CD14-positive monocyte (primary cell): ENCODE measurements at regions not wholly inside any gene's neighbourhood (a gene's known extent, or its start where the extent isn't known, plus 50 kb on each side); places are given as distances from the start of the nearest gene placed in this dataset.
A peak's percentile ranks its signal among the peaks of the same experiment; 100 is the strongest.

Experiments
- DNase-seq, 3 donors: peaks; one replicate each; pipeline ENCODE4 v3.0.0-alpha.2; 2011 to 2022
- H2AFZ ChIP-seq: 2 replicates; pipeline ENCODE4 v1.6.0; 2012; ENCODE audit warnings: mild to moderate bottlenecking, low read depth, low read length, inconsistent platforms; ENCODE audit not compliant: insufficient read depth, poor library complexity, severe bottlenecking
- H3K27ac ChIP-seq, 2 donors: 1 replicate in 1 of 2; 2 replicates in 1 of 2; pipeline ENCODE4 v1.5.1; 2012 to 2013; ENCODE audit warnings: low read length in 2 of 2, control low read depth in 1 of 2, inconsistent platforms in 1 of 2, low read depth in 1 of 2, mild to moderate bottlenecking in 1 of 2
- H3K27me3 ChIP-seq, 2 donors: one replicate each; pipeline versions ENCODE4 v1.6.0 to v1.6.1; 2011 to 2013; ENCODE audit warnings: low read length in 2 of 2; ENCODE audit not compliant: control insufficient read depth in 2 of 2, insufficient read depth in 2 of 2
- H3K36me3 ChIP-seq, 2 donors: replicated peaks in 1 of 2; 1 replicate in 1 of 2; 2 replicates in 1 of 2; pipeline versions ENCODE4 v1.5.1 to v1.6.1; 2012 to 2013; ENCODE audit warnings: low read length in 2 of 2, control low read depth in 1 of 2, inconsistent platforms in 1 of 2, mild to moderate bottlenecking in 1 of 2; ENCODE audit not compliant: insufficient read depth in 2 of 2, control insufficient read depth in 1 of 2
- H3K4me1 ChIP-seq, 2 donors: 1 replicate in 1 of 2; 2 replicates in 1 of 2; pipeline versions ENCODE4 v1.5.1 to v1.6.1; 2012 to 2013; ENCODE audit warnings: low read length in 2 of 2, control low read depth in 1 of 2, inconsistent platforms in 1 of 2, mild to moderate bottlenecking in 1 of 2, moderate library complexity in 1 of 2; ENCODE audit not compliant: insufficient read depth in 2 of 2, control insufficient read depth in 1 of 2
- H3K4me2 ChIP-seq: replicated peaks from 2 replicates; pipeline ENCODE3; 2012; ENCODE audit warnings: low read length, moderate library complexity, mild to moderate bottlenecking; ENCODE audit not compliant: poor library complexity, severe bottlenecking; ENCODE audit errors: extremely low read depth
- H3K4me3 ChIP-seq, 3 experiments: fragments of 200-600 bp in 1 of 3; sonication (generic) in 1 of 3; replicated peaks in 1 of 3; 1 replicate in 2 of 3; 2 replicates in 1 of 3; pipeline ENCODE4 v1.5.1; 2011 to 2013; ENCODE audit warnings: low read length in 3 of 3, mild to moderate bottlenecking in 3 of 3, control low read depth in 2 of 3, low read depth in 2 of 3, inconsistent platforms in 1 of 3, moderate library complexity in 1 of 3
- H3K79me2 ChIP-seq: 2 replicates; pipeline ENCODE4 v1.6.0; 2012; ENCODE audit warnings: mild to moderate bottlenecking, control low read depth, inconsistent platforms, low read length, moderate library complexity; ENCODE audit not compliant: insufficient read depth
- H3K9ac ChIP-seq: 2 replicates; pipeline ENCODE4 v1.6.0; 2017; ENCODE audit warnings: low read length, mild to moderate bottlenecking; ENCODE audit not compliant: insufficient read depth, poor library complexity, severe bottlenecking
- H3K9me3 ChIP-seq, 2 donors: replicated peaks in 1 of 2; 1 replicate in 1 of 2; 2 replicates in 1 of 2; pipeline versions ENCODE4 v1.5.1 to v1.6.1; 2012 to 2013; ENCODE audit warnings: low read length in 2 of 2, control low read depth in 1 of 2; ENCODE audit not compliant: control insufficient read depth in 1 of 2, insufficient read depth in 1 of 2
- H4K20me1 ChIP-seq: 2 replicates; pipeline ENCODE4 v1.6.0; 2012; ENCODE audit warnings: mild to moderate bottlenecking, low read length, control low read depth, moderate library complexity; ENCODE audit not compliant: insufficient read depth
- H3K27ac Mint-ChIP-seq, 7 donors: one replicate each; pipeline ENCODE4 v1.8.0; 2020; ENCODE audit warnings: mild to moderate bottlenecking in 7 of 7, mixed read lengths in 7 of 7, moderate library complexity in 6 of 7, inconsistent platforms in 2 of 7
- H3K27me3 Mint-ChIP-seq, 3 donors: one replicate each; pipeline ENCODE4 v1.8.0; 2021 to 2022; ENCODE audit warnings: low read depth in 3 of 3, mild to moderate bottlenecking in 3 of 3, mixed read lengths in 3 of 3, moderate library complexity in 3 of 3, inconsistent platforms in 1 of 3
- H3K36me3 Mint-ChIP-seq, 2 donors: one replicate each; pipeline ENCODE4 v1.8.0; 2020; ENCODE audit warnings: mixed read lengths in 2 of 2, inconsistent platforms in 1 of 2, mild to moderate bottlenecking in 1 of 2
- H3K4me1 Mint-ChIP-seq: one replicate; pipeline ENCODE4 v1.8.0; 2020; ENCODE audit warnings: mild to moderate bottlenecking, mixed read lengths
- H3K4me3 Mint-ChIP-seq, 2 donors: one replicate each; pipeline ENCODE4 v1.8.0; 2020; ENCODE audit warnings: mild to moderate bottlenecking in 2 of 2, mixed read lengths in 2 of 2, moderate library complexity in 1 of 2
- H3K9me3 Mint-ChIP-seq, 7 donors: one replicate each; pipeline ENCODE4 v1.8.0; 2020 to 2022; ENCODE audit warnings: mixed read lengths in 7 of 7, mild to moderate bottlenecking in 6 of 7, moderate library complexity in 6 of 7, inconsistent platforms in 2 of 7
- WGBS: methylation state at CpG from one replicate; pipeline ENCODE4 v1.1.5; 2013; ENCODE audit warnings: missing lambda C conversion rate; ENCODE audit not compliant: insufficient coverage; 5-methylcytosine and 5-hydroxymethylcytosine counted together
- intact Hi-C, 2 donors: fragments of 100-400 bp; cut with micrococcal nuclease; formaldehyde crosslinking; loops; one replicate each; pipeline versions ENCODE4 v1.15.0 to v1.15.1; 2023
- TF ChIP-seq, protein P1 (sequence below): fragments of 200-600 bp; IDR thresholded peaks from one replicate; pipeline ENCODE4 v1.8.0; 2022; ENCODE audit warnings: antibody characterized with exemption, mild to moderate bottlenecking

DNA sequence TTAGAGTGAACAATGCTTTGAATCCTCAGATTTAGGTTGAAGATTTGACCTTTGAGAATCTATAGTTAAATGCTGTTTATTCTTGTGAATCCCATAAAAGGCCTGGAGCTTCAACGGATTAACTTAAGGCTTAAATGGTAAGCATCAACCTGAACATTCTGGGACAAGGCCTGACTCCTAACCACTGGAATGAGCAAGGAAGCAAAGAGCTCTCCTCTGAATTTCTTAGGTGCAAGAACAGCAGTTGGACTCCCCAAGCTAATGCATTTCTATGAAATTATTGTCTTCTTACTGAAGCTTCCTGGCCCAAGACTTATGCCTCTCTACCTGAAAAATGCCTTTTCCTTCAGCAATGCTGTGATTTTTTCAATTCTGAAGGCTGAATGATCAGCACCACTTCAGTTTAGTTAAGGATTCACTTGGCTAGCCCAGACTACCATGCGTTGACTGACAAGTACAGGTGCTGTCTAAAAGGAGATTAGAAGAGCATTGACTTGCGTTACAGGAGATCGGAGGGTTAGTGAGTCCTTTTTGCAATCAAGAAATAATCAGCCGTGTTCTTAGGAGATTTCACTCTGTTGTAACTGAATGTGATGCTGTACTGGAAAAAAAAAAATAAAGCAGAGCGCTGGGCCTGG is 178.5 kb downstream of the ZC3H11B start:
- Mint-ChIP-seq H3K4me1 (no peaks in the 10 kb centered on the region), H3K27ac (no peak overlapping the region)
- H3K79me2 ChIP-seq: no peaks in the 10 kb centered on the region

GRCh38 chr1:219433496-219434131 is 179.3 kb downstream of the ZC3H11B start:
- intact Hi-C loops: no loop called here
- Histone ChIP-seq H4K20me1 (no peaks in the 10 kb centered on the region), H3K36me3 (no peaks in the 10 kb centered on the region), H3K4me2 (no peak overlapping the region), H3K9ac (no peak overlapping the region), H3K4me3 (no peak overlapping the region), H3K27ac (no peak overlapping the region), H3K27me3 (no peaks in the 10 kb centered on the region), H3K79me2 (no peaks in the 10 kb centered on the region), H3K4me1 (no peaks in the 10 kb centered on the region), H2AFZ (no peak overlapping the region), H3K9me3 (peaks cover 0 to 3% of the 10 kb centered on the region in 2 donors)
- no peaks in the 10 kb centered on the region for H3K36me3 Mint-ChIP-seq
- no peak overlapping the region for H3K4me3 Mint-ChIP-seq
- TF ChIP-seq, protein P1, sequence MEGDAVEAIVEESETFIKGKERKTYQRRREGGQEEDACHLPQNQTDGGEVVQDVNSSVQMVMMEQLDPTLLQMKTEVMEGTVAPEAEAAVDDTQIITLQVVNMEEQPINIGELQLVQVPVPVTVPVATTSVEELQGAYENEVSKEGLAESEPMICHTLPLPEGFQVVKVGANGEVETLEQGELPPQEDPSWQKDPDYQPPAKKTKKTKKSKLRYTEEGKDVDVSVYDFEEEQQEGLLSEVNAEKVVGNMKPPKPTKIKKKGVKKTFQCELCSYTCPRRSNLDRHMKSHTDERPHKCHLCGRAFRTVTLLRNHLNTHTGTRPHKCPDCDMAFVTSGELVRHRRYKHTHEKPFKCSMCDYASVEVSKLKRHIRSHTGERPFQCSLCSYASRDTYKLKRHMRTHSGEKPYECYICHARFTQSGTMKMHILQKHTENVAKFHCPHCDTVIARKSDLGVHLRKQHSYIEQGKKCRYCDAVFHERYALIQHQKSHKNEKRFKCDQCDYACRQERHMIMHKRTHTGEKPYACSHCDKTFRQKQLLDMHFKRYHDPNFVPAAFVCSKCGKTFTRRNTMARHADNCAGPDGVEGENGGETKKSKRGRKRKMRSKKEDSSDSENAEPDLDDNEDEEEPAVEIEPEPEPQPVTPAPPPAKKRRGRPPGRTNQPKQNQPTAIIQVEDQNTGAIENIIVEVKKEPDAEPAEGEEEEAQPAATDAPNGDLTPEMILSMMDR: no peak
- H3K4me1 Mint-ChIP-seq: no peaks in the 10 kb centered on the region
- no peak for DNase-seq
- H3K27ac Mint-ChIP-seq: no peak overlapping the region
- H3K27me3 Mint-ChIP-seq: peaks cover 0 to 13% (median 2%) of the 10 kb centered on the region in 3 donors
- WGBS: 100% methylated on average over 1 of the region's 6 CpGs
- H3K9me3 Mint-ChIP-seq: peaks cover 0 to 6% (median 0%) of the 10 kb centered on the region in 7 donors

More for the DNA sequence above, 178.5 kb downstream of the ZC3H11B start:
- Histone ChIP-seq H3K27ac (no peak overlapping the region), H3K36me3 (no peaks in the 10 kb centered on the region), H3K9me3 (peaks cover 0 to under 1% of the 10 kb centered on the region in 2 donors), H2AFZ (peak overlapping the region; percentile 8), H3K9ac (no peak overlapping the region), H3K4me1 (no peaks in the 10 kb centered on the region), H3K4me2 (no peak overlapping the region), H3K27me3 (no peaks in the 10 kb centered on the region), H3K4me3 (no peak overlapping the region), H4K20me1 (no peaks in the 10 kb centered on the region)
- peaks cover 0 to 2% (median 0%) of the 10 kb centered on the region in 7 donors for H3K9me3 Mint-ChIP-seq
- DNase-seq: no peak
- H3K4me3 Mint-ChIP-seq: peak overlapping the region in 1 of 2 donors; percentile 4
- peaks cover 0 to 14% (median 2%) of the 10 kb centered on the region in 3 donors for H3K27me3 Mint-ChIP-seq
- 82% methylated on average over 5 of the region's 6 CpGs for WGBS
- TF ChIP-seq, protein P1: no peak
- H3K36me3 Mint-ChIP-seq: no peaks in the 10 kb centered on the region
- intact Hi-C loops: no loop called here
